Stimulated activated naive CD4-positive, alpha-beta T cell (primary cell): ENCODE measurements at regions not wholly inside any gene's neighbourhood (a gene's known extent, or its start where the extent isn't known, plus 50 kb on each side); places are given as distances from the start of the nearest gene placed in this dataset.

Experiments
- DNase-seq, 6 experiments: peaks; one replicate each; lab custom pipeline; 2025; lab: John Stamatoyannopoulos, UW

- DNase-seq, result no peak
Measured at GRCh38 chr3:99366663-99367429, 271.5 kb upstream of the COL8A1 start.

GRCh38 chr3:99365979-99366378 is 272.4 kb upstream of the COL8A1 start:
- DNase-seq, result no peak

GRCh38 chr3:99365396-99365795 is 273.0 kb upstream of the COL8A1 start:
- DNase-seq, result no peak

GRCh38 chr3:99357131-99357530 is 281.3 kb upstream of the COL8A1 start:
- DNase-seq, result no peak

GRCh38 chr3:99356696-99357095 is 281.7 kb upstream of the COL8A1 start:
- DNase-seq, result no peak

- DNase-seq, result no peak
Measured at GRCh38 chr3:99355465-99355864, 282.9 kb upstream of the COL8A1 start.

GRCh38 chr3:99352811-99353210 is 285.6 kb upstream of the COL8A1 start:
- DNase-seq, result no peak

- DNase-seq, result no peak
Measured at GRCh38 chr3:99351122-99351521, 287.3 kb upstream of the COL8A1 start.

- DNase-seq, result no peak
Measured at GRCh38 chr3:99348451-99348850, 289.9 kb upstream of the COL8A1 start.

GRCh38 chr3:99344216-99344615 is 294.2 kb upstream of the COL8A1 start:
- DNase-seq, result no peak

GRCh38 chr3:99342383-99342782 is 296.0 kb upstream of the COL8A1 start:
- DNase-seq, result no peak

- DNase-seq, result no peak
Measured at GRCh38 chr3:99339222-99339621, 299.2 kb upstream of the COL8A1 start.

GRCh38 chr3:99332718-99333117 is 305.7 kb upstream of the COL8A1 start:
- no peak for DNase-seq

GRCh38 chr3:99332276-99332675 is 306.1 kb upstream of the COL8A1 start:
- DNase-seq, result no peak

GRCh38 chr3:99330924-99331532 is 307.4 kb upstream of the COL8A1 start:
- no peak for DNase-seq

- DNase-seq, result no peak
Measured at GRCh38 chr3:99330281-99330680, 308.1 kb upstream of the COL8A1 start.

- no peak for DNase-seq
Measured at GRCh38 chr3:99325402-99325801, 313.0 kb upstream of the COL8A1 start.

- DNase-seq, result no peak
Measured at GRCh38 chr3:99324636-99325203, 313.7 kb upstream of the COL8A1 start.

GRCh38 chr3:99323940-99324339 is 314.5 kb upstream of the COL8A1 start:
- no peak for DNase-seq

- DNase-seq, result no peak
Measured at GRCh38 chr3:99322551-99322950, 315.8 kb upstream of the COL8A1 start.

- DNase-seq, result no peak
Measured at GRCh38 chr3:99321261-99321660, 317.1 kb upstream of the COL8A1 start.

GRCh38 chr3:99319961-99320360 is 318.4 kb upstream of the COL8A1 start:
- DNase-seq, result no peak

GRCh38 chr3:99319450-99319849 is 318.9 kb upstream of the COL8A1 start:
- DNase-seq, result no peak
